SU-DHL-6 (cell line): ENCODE measurements at regions not wholly inside any gene's neighbourhood (a gene's known extent, or its start where the extent isn't known, plus 50 kb on each side); places are given as distances from the start of the nearest gene placed in this dataset.

Experiments
- H2AFZ ChIP-seq: fragments of 200-600 bp; sonication (generic); 2 replicates; pipeline ENCODE4 v1.6.1; 2014; ENCODE audit warnings: low read depth, mild to moderate bottlenecking, moderate library complexity, mixed read lengths, antibody characterized with exemption, low read length; ENCODE audit not compliant: severe bottlenecking
- H3F3A ChIP-seq: fragments of 200-600 bp; shearing (Covaris generic); 2 replicates; pipeline ENCODE4 v1.6.0; 2016; ENCODE audit warnings: antibody characterized with exemption, mild to moderate bottlenecking; ENCODE audit not compliant: insufficient read depth
- H3K27ac ChIP-seq: fragments of 200-600 bp; sonication (generic); 2 replicates; pipeline ENCODE4 v1.5.1; 2016; ENCODE audit warnings: low read depth, mild to moderate bottlenecking, low read length, moderate library complexity, mixed read lengths
- H3K27me3 ChIP-seq: fragments of 200-600 bp; sonication (generic), shearing (Covaris generic); 2 replicates; pipeline ENCODE4 v1.6.0; 2014; ENCODE audit warnings: mild to moderate bottlenecking, low read length
- H3K36me3 ChIP-seq: fragments of 200-600 bp; sonication (generic); 2 replicates; pipeline ENCODE4 v1.6.1; 2014; ENCODE audit warnings: mild to moderate bottlenecking, low read length, mixed read lengths
- H3K4me2 ChIP-seq: fragments of 300-600, 200-600 bp; shearing (Covaris generic), sonication (generic); 2 replicates; pipeline ENCODE4 v1.6.0; 2014; ENCODE audit warnings: low read length, low read depth, mild to moderate bottlenecking; ENCODE audit not compliant: poor library complexity, severe bottlenecking
- H3K4me3 ChIP-seq: fragments of 200-600 bp; sonication (generic); 2 replicates; pipeline ENCODE4 v1.5.1; 2014; ENCODE audit warnings: antibody characterized with exemption, low read length, mild to moderate bottlenecking, mixed read lengths; ENCODE audit not compliant: insufficient read depth, poor library complexity, severe bottlenecking
- H3K79me2 ChIP-seq: fragments of 200-600 bp; sonication (generic); 2 replicates; pipeline ENCODE4 v1.6.1; 2014; ENCODE audit warnings: mild to moderate bottlenecking, low read length, moderate library complexity; ENCODE audit not compliant: insufficient read depth
- H3K9ac ChIP-seq: fragments of 200-600 bp; sonication (generic); 2 replicates; pipeline ENCODE4 v1.7.0; 2014; ENCODE audit warnings: mild to moderate bottlenecking, low read length
- H3K9me2 ChIP-seq: fragments of 200-600 bp; sonication (generic); replicated peaks from 2 replicates; pipeline ENCODE4 v1.6.1; 2014; ENCODE audit warnings: low read length; ENCODE audit not compliant: insufficient read depth
- H3K9me3 ChIP-seq: fragments of 200-600 bp; sonication (generic); 2 replicates; pipeline ENCODE4 v1.6.1; 2014; ENCODE audit warnings: low read length, mixed read lengths; ENCODE audit not compliant: insufficient read depth
- H4K20me1 ChIP-seq: fragments of 200-600 bp; sonication (generic); 2 replicates; pipeline ENCODE4 v1.6.1; 2014; ENCODE audit warnings: low read depth, mild to moderate bottlenecking, antibody characterized with exemption, low read length, moderate library complexity, mixed read lengths
- CTCF ChIP-seq: fragments of 200-600 bp; sonication (generic); IDR thresholded peaks from one replicate; pipeline ENCODE4 v1.5.1; 2017; ENCODE audit warnings: antibody characterized with exemption, mild to moderate bottlenecking, low read length, moderate library complexity; ENCODE audit not compliant: insufficient read depth, poor library complexity, severe bottlenecking
- EZH2phosphoT487 ChIP-seq: fragments of 200-600 bp; sonication (generic), shearing (Covaris generic); conservative IDR thresholded peaks from 2 replicates; pipeline ENCODE4 v1.6.1; 2018; ENCODE audit warnings: mild to moderate bottlenecking, antibody characterized with exemption, low read length, moderate library complexity, mixed read lengths

GRCh38 chr12:46572644-46573346 is 200.2 kb upstream of the SLC38A2 start:
- H3K27ac ChIP-seq = no peak overlapping the region

GRCh38 chr12:46571608-46572007 is 199.0 kb upstream of the SLC38A2 start:
- H2AFZ ChIP-seq = no peak overlapping the region
- peaks cover 3% of the 10 kb centered on the region; the same call in 1 of the 2 replicates for H3K36me3 ChIP-seq
- no peak overlapping the region for H3K9ac ChIP-seq
- no peaks in the 10 kb centered on the region for H3K27me3 ChIP-seq
- no peak overlapping the region for H3K27ac ChIP-seq
- H3K9me3 ChIP-seq = 0 out of 2 replicates have a peak, but pooled peaks cover 12% of the 10 kb centered on the region
- H3K4me3 ChIP-seq = no peak overlapping the region
- H4K20me1 ChIP-seq = no peaks in the 10 kb centered on the region
- no peak for TF ChIP-seq CTCF
- TF ChIP-seq EZH2phosphoT487 = no peak
- no peak overlapping the region for H3K4me2 ChIP-seq
- no peaks in the 10 kb centered on the region for H3F3A ChIP-seq
- no peaks in the 10 kb centered on the region for H3K79me2 ChIP-seq
- H3K9me2 ChIP-seq = no peaks in the 10 kb centered on the region

More at GRCh38 chr12:46572644-46573346, 200.2 kb upstream of the SLC38A2 start:
- H3K79me2 ChIP-seq = no peaks in the 10 kb centered on the region
- H3K9me3 ChIP-seq = 0 out of 2 replicates have a peak, but pooled peaks cover 2% of the 10 kb centered on the region
- no peaks in the 10 kb centered on the region for H3K27me3 ChIP-seq
- no peaks in the 10 kb centered on the region for H3K36me3 ChIP-seq
- no peaks in the 10 kb centered on the region for H3K9me2 ChIP-seq
- H3K9ac ChIP-seq = no peak overlapping the region
- H4K20me1 ChIP-seq = no peaks in the 10 kb centered on the region
- H3K4me3 ChIP-seq = no peak overlapping the region
- H3F3A ChIP-seq = no peaks in the 10 kb centered on the region
- TF ChIP-seq CTCF (no peak), EZH2phosphoT487 (no peak)
- H2AFZ ChIP-seq = no peak overlapping the region
- H3K4me2 ChIP-seq = no peak overlapping the region

GRCh38 chr12:46569826-46570439 is 197.4 kb upstream of the SLC38A2 start:
- no peak for TF ChIP-seq EZH2phosphoT487
- no peak for TF ChIP-seq CTCF
- Histone ChIP-seq H3K9me3 (0 out of 2 replicates have a peak, but pooled peaks cover 12% of the 10 kb centered on the region), H3K27ac (no peak overlapping the region), H4K20me1 (no peaks in the 10 kb centered on the region), H3K27me3 (no peaks in the 10 kb centered on the region), H3K9ac (no peak overlapping the region), H3K9me2 (no peaks in the 10 kb centered on the region), H2AFZ (no peak overlapping the region), H3K4me2 (no peak overlapping the region), H3K79me2 (no peaks in the 10 kb centered on the region), H3K36me3 (peaks cover 3% of the 10 kb centered on the region; the same call in 1 of the 2 replicates), H3F3A (no peaks in the 10 kb centered on the region), H3K4me3 (no peak overlapping the region)
